OCI-LY1 (cell line): ENCODE measurements at regions not wholly inside any gene's neighbourhood (a gene's known extent, or its start where the extent isn't known, plus 50 kb on each side); places are given as distances from the start of the nearest gene placed in this dataset.

Experiments
- EZH2 ChIP-seq: fragments of 200-600 bp; sonication (generic), shearing (Covaris generic); IDR thresholded peaks from 2 replicates; pipeline ENCODE4 v1.8.0; 2017; ENCODE audit warnings: borderline replicate concordance, mixed run types, mild to moderate bottlenecking, antibody characterized with exemption, low read length, moderate library complexity, mixed read lengths
- TF ChIP-seq, protein P1 (sequence below): fragments of 200-600 bp; sonication (generic), shearing (Covaris generic); IDR thresholded peaks from 2 replicates; pipeline ENCODE4 v1.5.1; 2017; ENCODE audit warnings: mild to moderate bottlenecking, antibody characterized with exemption, low read length, moderate library complexity, mixed read lengths

- TF ChIP-seq, protein P1, sequence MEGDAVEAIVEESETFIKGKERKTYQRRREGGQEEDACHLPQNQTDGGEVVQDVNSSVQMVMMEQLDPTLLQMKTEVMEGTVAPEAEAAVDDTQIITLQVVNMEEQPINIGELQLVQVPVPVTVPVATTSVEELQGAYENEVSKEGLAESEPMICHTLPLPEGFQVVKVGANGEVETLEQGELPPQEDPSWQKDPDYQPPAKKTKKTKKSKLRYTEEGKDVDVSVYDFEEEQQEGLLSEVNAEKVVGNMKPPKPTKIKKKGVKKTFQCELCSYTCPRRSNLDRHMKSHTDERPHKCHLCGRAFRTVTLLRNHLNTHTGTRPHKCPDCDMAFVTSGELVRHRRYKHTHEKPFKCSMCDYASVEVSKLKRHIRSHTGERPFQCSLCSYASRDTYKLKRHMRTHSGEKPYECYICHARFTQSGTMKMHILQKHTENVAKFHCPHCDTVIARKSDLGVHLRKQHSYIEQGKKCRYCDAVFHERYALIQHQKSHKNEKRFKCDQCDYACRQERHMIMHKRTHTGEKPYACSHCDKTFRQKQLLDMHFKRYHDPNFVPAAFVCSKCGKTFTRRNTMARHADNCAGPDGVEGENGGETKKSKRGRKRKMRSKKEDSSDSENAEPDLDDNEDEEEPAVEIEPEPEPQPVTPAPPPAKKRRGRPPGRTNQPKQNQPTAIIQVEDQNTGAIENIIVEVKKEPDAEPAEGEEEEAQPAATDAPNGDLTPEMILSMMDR, result no peak
- TF ChIP-seq EZH2, result no peak
Observed at GRCh38 chr16:6496996-6497395, 835.6 kb upstream of the RBFOX1 start.
